NOMO-1 treated with DMSO at 0.1 percent for 48 hours (cell line): ENCODE measurements at regions not wholly inside any gene's neighbourhood (a gene's known extent, or its start where the extent isn't known, plus 50 kb on each side); places are given as distances from the start of the nearest gene placed in this dataset.
"Not testable (repeated sequence)": the region's sequence is repeated elsewhere in the genome, so short reads cannot be mapped to it uniquely, and the experiment has no call there.

ENCODE experiments used
- DNase-seq: peaks from one replicate; lab custom pipeline; 2025; ENCODE audit not compliant: unreplicated experiment; lab: John Stamatoyannopoulos, UW

DNA sequence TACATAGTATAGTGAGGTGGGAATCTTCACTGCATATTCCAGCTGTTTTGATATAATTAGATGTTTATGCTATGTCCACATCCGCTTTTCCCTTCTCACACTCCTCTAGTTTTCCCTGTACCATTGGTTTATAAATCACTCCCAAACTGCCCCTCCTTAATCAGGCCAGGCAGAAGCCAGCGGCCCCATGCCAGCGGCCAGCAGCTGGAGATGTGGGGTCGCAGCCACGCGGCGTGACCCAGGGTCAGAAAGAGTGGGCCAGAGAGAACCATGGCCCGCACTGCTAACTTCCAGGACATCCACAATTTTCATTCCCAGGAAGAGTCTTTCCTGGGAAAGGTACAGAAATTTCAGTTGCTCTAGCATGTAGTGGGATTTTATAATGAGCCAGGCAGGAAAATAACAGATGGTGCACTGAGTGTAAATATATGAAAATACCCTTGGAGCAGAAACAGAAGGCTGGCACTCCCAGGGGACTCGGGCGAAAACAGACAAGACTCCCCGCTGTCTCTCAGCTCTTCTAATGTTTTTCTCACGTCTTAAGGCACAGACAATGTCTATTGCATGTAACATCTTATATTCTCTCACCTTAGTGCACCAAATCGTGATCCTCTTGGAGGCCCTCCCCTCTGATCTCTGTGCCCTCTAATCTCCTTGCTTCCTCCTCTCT is 145.9 kb upstream of the ZFP42 start:
- no peak for DNase-seq

DNA sequence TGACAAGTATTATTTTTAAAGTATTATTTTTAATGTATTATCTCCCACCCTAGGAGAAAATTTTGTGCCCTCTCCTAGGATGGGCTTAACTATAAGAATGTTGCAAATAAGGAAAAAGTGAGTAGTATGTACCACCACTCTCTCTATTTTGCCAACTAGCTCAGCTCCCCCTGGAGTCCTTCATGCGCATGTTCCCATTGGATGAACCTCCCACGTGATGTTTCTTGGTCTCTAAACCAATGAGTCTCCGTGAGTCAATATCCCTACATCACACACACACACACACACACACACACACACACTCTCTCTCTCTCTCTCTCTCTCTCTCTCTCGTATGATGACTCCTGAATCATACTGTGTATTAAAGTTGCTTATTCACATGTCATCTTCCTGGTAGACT is 129.7 kb upstream of the ZFP42 start:
- no peak for DNase-seq

DNA sequence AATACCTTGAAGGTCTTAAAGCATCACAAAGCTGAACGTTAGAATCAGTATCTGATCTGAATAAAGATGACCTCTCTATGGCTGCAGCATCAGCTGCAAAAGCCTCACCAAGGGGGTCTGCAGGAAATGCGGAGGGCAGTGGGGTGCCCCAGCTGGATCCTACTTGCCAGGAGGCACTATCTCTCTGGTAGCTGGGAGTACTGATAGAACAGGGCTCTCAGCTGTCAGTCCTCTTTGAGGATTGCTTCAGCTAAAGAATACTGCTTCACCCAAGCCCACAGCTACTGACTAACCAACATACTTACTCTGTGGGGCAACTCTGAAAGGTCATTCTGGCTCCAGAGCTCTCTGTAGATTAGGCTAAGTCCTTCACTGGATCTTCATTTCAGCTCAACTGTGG is 112.5 kb upstream of the ZFP42 start:
- DNase-seq = no peak

DNA sequence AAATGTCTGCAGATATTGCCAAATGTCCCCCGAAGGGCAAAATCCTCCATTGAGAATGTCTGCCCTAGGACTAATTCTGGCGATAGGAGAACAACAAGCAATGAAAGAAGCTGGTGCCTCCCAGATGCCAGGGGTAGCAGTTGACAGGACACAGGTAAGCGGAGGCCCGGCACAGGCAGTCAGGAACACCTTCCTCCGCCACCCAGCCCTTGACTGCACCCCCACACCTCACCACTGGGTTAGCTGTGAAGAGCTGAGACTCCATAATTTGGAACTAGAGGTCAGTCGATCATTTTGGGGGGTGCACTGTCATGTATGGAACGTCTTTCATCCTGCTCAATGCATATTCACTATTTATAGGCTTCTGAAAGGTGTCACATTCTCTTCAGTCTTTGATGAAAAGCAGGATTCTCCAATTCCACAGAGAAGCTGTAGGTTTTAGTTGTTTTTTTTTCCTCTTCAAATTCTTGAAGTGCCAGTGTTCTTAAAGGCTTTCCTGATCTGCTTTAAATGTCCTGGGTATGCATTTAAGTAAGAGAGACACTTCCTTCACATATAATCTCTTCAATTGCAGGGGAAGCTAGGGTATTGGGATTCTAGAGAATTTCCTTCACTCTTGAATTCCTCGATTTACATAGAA is 111.6 kb upstream of the ZFP42 start:
- no peak for DNase-seq

DNA sequence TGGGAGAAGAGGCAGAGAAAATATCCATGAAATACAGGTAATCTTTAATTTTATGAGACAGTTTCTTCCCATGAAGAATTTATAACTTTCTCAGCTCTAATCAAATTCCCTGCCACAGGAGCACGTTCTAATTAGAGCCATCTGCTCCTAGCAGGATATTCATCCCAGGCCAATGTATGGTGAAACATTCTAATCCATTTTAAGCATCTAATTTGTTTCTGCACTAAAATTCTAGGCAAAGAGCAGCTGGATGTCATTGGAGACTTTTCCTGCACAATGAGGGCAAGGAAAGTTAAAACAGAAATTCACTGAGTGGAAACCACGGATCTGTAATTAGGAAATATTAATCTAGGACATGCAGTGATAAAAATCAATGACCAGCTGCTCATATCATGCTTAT is 107.7 kb upstream of the ZFP42 start:
- no peak for DNase-seq

DNA sequence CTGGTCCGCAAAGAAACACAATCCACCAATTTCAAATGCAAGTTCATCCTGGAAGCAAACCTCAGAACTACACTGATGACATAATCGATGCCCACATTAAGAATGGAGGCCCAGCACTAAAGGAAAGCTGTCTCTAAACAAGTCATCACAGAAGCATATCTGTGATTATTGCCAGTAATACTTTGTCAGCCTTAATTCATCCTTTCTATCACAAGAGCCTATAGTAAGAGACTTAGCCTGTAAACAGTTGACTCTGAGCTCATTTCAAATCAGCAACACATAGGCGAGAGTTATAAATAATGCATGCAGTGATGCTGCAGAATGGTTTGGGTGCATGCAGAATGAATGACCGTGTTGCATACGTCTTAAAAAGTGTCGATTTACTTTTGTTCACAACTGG is 105.9 kb upstream of the ZFP42 start:
- no peak for DNase-seq

DNA sequence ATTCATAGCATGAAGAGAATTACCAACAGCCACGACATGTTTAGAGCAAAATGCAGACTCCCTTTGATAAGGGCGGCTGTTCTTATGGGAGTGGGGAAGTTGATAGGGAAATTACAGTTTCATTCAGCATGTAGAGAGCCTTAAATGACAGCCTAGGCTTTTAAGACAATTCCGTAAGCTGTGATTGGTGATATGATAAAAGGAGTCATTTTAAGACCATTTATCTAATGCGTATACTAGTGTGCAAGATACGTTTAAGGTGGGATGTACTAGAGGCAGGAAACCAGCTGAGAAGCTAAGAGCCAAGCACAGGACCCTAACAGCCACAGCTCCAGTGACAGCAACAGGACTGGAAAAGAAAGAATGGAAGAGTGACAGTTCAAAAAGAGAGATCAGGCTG is 102.2 kb upstream of the ZFP42 start:
- no peak for DNase-seq

DNA sequence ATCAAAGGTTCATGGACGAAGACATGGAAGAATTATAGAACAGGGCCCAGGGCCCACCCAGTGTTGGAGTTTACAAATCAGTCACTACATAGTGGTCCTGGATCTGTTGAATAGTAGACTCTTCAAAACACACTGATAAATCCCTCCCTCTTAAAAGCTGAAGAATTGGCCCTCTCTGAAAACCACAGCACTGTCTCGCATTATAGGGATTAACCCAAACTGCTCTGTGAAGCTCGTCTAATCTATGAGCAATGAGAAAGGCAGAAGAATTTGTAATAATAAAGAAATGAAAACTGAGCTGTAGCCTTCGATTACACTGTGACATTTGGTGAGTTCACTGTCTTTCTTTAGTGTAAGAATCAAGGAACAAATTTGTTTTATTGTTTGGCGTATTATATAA is 92.5 kb upstream of the ZFP42 start:
- no peak for DNase-seq

DNA sequence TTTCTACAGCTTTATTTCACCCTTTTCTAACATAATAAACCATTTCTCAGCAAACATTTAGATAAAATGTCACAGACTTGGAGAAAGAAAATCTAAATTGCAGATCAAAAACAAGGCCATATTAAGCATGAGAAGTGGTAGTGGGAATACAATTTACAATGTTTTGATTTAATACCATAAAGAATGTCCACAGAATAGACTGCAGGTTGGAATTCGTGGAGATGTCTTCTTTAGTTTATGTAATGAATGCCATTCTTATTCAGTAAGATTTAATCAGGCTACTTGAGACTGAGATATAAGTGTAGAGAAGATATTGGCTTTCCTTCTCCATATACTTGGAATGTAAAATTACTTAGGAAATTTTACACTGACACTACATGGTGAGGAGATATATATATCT is 91.9 kb upstream of the ZFP42 start:
- no peak for DNase-seq

DNA sequence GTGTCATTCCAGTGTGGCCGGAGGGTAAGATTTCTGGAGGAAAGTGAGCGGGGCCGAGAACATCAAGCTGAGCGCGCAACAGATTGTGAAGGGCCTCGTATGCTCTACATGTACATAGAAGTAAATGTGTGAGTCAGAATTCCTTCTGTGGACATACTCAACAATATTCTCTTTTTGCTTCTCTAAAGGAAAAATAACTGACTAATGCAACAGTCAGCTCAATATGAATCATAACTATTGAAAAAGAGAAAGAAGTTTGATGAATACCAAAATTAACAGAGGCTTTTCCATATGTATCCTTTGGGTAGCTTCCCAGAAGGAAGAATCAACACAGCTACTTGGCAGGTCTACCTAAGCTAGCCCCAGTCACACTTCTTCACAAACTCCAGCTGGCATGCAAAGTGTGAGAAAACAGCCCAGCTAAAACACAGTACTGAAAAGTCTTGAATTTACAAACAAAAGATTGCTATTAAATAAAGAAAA is 87.5 kb upstream of the ZFP42 start:
- no peak for DNase-seq

DNA sequence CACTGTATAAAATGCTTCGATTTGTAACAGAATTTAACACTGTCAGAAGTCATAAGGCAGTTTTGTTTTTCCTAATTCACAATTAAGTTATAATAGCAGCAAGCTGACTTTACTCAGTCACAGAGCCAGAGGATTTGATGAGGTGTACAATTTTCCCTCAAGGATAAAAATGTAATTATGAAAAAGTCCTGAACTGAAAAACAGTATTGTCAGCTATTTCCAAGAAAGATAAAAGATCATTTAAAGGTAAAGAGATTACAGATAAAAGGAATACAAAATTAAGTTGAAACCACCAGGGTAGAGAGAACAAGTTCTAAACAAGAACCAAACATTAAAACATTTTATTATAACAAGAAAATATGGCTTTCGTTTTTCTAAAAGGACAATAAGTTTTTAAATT is 86.8 kb upstream of the ZFP42 start:
- no peak for DNase-seq

DNA sequence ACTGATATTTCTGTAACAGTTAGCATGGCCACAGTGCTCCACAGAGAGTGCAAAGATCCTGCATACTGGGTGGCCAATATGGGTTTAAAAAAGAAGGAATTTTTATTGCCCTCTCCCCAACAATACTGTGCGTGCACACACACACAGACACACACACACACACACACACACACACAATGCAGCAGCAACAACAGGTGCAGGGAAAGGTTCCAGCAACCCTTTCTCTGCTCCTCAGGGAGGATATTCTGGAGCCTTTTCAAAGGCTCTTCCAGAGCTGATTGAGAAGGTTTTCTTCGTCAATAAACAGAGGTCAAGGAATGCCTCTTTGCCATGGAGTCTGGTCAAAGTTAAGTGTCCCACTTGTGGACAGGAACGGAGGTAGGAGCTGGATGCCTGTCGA is 84.8 kb upstream of the ZFP42 start:
- no peak for DNase-seq

DNA sequence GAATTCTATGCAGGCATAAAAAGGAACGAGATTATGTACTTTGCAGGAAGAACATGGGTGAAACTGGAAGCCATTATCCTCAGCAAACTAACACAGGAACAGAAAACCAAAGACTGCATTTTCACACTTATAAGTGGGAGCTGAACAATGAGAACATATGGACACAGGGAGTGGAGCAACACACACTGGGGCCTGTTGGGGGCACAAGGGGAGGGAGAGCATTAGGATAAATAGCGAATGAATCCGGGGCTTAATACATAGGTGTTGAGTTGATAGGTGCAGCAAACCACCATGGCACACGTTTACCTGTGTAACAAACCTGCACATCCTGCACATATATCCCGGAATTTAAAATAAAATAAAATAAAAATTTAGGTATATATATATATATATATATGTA is 80.2 kb upstream of the ZFP42 start:
- DNase-seq = not testable (repeated sequence)

DNA sequence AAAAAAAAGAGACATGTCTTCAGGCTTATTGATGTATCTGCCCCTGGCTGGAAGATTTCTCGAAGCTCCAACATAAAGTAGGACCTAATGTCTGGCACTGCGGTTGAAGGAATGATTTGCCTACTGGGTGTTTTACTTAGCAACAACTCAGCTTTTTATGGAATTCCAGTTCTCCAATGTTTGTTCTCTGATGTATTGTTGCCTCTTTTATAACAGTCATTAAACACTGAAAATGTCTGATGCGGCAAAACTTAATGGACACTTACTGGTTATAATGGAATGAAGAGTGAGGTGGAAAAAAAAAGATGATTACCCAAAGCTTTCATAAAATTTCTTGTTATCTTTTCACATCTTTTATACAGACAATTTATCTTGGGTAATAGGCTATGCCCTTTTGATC is 75.6 kb upstream of the ZFP42 start:
- no peak for DNase-seq

DNA sequence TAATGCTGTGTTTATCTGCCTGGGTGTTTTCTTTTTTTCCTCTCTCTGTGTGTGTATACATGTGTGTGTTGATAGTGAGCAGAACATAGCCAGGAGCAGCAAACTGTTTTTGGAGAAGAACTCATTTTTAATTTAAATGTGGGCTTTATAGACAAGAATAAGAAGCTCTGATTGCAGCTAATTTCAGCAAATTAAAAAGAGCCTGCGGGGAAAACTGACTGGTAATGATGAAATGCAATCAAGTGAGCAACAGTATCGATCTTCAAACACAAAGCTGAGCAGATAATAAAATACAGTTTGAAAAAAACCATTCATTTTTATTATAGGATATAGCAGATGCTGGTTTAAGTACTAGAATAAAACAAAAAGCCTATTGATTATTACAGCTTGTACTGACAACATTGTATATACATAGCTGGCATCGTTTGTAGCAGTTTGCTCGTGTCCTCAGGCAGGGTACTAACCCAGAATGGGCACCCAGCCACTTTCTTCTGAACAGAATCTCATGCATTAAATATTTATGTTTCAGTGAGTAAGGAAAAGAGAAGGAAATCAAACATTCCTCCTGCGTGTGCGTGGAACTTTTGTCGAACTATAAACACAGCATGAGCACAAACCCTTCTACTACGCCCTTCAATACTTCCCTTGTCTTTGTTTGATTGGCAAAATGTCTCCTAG is 73.5 kb upstream of the ZFP42 start:
- DNase-seq = no peak

DNA sequence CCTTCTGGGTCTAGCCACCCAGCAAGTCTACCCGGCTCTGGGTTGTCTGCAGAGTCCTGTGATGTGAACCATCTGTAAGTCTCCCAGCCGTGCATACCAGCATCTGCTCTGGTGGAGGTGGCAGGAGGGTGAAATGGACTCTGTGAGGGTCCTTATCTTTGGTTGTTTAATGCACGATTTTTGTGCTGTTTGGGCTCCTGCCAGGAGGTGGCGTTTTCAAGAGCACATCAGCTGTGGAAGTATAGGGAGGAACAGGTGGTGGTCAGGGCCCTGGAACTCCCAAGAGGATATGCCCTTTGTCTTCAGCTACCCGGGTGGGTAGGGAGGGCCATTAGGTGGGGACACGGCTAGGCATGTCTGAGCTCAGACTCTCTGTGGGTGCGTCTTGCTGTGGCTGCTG is 66.5 kb upstream of the ZFP42 start:
- DNase-seq = no peak

DNA sequence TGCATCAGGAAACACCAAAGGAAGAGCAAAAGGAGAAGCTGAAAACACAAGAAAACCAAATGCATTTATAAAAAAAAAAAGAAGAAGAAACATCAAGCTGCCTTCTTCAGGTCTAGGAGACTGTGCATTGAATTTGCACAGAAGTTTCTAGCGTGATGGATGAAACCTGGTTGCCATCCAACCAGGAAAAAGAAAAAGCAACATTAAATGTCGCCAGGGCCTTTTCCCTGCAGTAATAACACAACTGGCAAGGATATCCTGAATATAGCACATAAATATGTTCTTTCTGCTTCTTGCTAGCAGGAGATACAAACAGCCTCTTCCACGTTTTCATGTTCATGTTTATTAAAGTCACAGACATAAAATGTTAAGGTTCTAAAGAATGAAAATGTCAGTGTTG is 60.8 kb upstream of the ZFP42 start:
- no peak for DNase-seq

DNA sequence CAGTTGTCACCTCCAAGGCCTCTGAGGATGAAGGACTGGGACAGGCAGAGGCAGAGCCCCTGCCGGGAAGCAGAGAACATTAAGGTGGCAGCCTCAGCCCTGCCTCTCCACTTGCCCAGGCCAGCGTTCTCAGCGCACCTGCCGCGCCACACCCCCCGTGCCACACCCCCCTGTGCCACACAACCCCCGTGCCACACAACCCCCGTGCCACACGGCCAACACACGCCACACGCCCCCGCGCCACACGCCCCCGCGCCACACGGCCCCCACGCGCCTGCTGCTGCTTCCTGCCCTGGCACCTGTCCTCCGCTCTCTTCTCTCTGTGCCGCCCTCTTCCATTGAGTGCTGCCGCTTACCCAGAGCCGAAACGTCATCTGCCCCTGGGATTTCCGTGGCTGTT is 58.0 kb upstream of the ZFP42 start:
- no peak for DNase-seq

DNA sequence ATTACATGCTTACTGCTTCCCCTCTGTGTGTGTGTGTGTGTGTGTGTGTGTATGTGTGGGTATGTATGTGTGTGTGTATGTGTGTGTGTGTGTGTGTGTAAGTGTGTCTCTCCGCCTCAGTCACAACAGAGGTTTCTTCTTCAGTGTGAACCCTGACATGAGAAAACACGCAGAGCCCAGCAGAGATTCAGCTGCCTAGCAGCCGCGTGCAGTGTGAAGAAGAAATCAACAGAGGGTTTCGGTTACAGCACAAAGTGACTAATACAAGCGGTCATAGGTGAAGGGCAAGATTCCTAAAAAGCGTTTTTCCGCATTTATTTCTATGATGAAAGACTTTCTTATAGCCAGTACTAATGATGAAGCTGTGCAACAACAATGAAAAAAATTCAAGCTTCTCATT is 55.3 kb upstream of the ZFP42 start:
- DNase-seq = no peak

DNA sequence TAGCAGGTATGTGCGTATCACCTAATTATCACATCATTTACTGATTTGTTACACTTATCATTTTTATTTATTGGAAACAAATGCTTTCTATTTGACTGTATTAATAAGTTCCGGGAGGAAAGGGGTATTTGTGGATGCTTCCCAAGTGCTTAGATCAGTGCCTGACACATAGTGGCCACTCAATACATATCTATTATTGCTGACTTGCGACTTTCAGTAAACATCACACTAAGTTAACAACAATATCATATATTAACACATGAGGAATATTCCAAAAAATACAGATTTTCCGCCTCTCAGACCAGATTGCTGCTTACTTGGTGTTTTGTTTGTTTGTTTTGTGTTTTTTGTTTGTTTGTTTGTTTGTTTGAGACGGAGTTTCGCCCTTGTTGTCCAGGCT is 52.6 kb upstream of the ZFP42 start:
- DNase-seq = no peak

DNA sequence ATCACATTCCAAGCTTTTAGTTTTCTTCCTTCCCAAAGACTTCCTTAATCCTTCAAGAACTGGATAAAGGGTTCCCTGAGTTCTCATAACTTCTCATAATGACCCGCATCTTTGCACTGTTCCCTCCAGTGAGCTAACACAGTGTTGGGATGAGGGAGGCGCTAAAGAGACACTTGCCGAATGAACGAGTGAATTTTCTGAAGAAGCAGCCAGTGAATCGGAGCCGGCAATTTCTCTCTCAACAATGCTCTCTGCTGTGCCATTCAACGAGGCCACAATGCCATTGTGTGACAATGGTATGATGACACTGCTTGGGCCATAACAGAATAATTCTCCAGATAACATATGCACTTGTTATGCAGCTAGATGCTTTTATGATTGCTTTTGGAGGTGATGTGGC is 51.4 kb upstream of the ZFP42 start:
- DNase-seq = no peak
